ENCODE measurements at regions not wholly inside any gene's neighbourhood (a gene's known extent, or its start where the extent isn't known, plus 50 kb on each side); places are given as distances from the start of the nearest gene placed in this dataset.

GRCh38 chr6:98593676-98594075 lies 240.7 kb upstream of the POU3F2 start:
- no peak for TF ChIP-seq CTCF (conservative IDR thresholded peaks at IDR 0.05; ENCODE audit: low read depth, low read length)
- DNase-seq (ENCODE audit: low read depth), result no peak
- H3K4me3 ChIP-seq (ENCODE audit: low read depth, low read length), result no peak overlapping the region

- TF ChIP-seq CTCF (conservative IDR thresholded peaks at IDR 0.05; ENCODE audit: low read depth, low read length), result no peak
- no peak overlapping the region for H3K4me3 ChIP-seq (ENCODE audit: low read depth, low read length)
- no peak for DNase-seq (ENCODE audit: low read depth)
Measured at GRCh38 chr6:98601716-98602115, 232.7 kb upstream of the POU3F2 start.

- no peak overlapping the region for H3K4me3 ChIP-seq (ENCODE audit: low read depth, low read length)
- no peak for TF ChIP-seq CTCF (conservative IDR thresholded peaks at IDR 0.05; ENCODE audit: low read depth, low read length)
- no peak for DNase-seq (ENCODE audit: low read depth)
Measured at GRCh38 chr6:98605705-98606104, 228.7 kb upstream of the POU3F2 start.

- H3K4me3 ChIP-seq (ENCODE audit: low read depth, low read length), result no peak overlapping the region
- no peak for DNase-seq (ENCODE audit: low read depth)
- no peak for TF ChIP-seq CTCF (conservative IDR thresholded peaks at IDR 0.05; ENCODE audit: low read depth, low read length)
Measured at GRCh38 chr6:98627129-98627775, 207.1 kb upstream of the POU3F2 start.

GRCh38 chr6:98633886-98634285 lies 200.5 kb upstream of the POU3F2 start:
- no peak for DNase-seq (ENCODE audit: low read depth)
- TF ChIP-seq CTCF (conservative IDR thresholded peaks at IDR 0.05; ENCODE audit: low read depth, low read length), result no peak
- H3K4me3 ChIP-seq (ENCODE audit: low read depth, low read length), result no peak overlapping the region

- DNase-seq (ENCODE audit: low read depth), result no peak
- no peak overlapping the region for H3K4me3 ChIP-seq (ENCODE audit: low read depth, low read length)
- TF ChIP-seq CTCF (conservative IDR thresholded peaks at IDR 0.05; ENCODE audit: low read depth, low read length), result no peak
Measured at GRCh38 chr6:98634569-98634968, 199.8 kb upstream of the POU3F2 start.

- no peak overlapping the region for H3K4me3 ChIP-seq (ENCODE audit: low read depth, low read length)
- TF ChIP-seq CTCF (conservative IDR thresholded peaks at IDR 0.05; ENCODE audit: low read depth, low read length), result no peak
- DNase-seq (ENCODE audit: low read depth), result no peak
Measured at GRCh38 chr6:98635191-98635590, 199.2 kb upstream of the POU3F2 start.

All from epithelial cell of proximal tubule (primary cell).